ENCODE measurements at regions not wholly inside any gene's neighbourhood (a gene's known extent, or its start where the extent isn't known, plus 50 kb on each side); places are given as distances from the start of the nearest gene placed in this dataset.

DNA sequence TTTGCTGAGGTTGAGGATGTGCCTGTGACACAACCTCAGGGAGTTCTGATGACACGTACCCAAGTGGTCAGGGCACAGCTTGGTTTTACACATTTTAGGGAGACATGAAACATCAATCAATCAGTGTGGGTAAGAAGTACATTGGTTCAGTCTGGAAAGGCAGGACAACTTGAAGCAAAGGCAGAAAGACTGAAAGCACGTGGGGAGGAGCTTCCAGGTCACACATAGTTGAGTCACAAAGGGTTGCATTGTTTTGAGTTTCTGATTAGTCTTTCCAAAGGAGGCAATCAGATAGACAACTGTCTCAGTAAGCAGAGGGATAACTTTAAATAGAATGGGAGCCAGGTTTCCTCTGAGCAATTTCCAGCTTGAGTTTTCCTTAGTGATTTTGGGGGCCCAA is 1910.0 kb upstream of the AGA start:
- TF ChIP-seq POLR2A (IDR thresholded peaks at IDR 0.05; ENCODE audit: low read depth): no peak
- TF ChIP-seq, protein P1, sequence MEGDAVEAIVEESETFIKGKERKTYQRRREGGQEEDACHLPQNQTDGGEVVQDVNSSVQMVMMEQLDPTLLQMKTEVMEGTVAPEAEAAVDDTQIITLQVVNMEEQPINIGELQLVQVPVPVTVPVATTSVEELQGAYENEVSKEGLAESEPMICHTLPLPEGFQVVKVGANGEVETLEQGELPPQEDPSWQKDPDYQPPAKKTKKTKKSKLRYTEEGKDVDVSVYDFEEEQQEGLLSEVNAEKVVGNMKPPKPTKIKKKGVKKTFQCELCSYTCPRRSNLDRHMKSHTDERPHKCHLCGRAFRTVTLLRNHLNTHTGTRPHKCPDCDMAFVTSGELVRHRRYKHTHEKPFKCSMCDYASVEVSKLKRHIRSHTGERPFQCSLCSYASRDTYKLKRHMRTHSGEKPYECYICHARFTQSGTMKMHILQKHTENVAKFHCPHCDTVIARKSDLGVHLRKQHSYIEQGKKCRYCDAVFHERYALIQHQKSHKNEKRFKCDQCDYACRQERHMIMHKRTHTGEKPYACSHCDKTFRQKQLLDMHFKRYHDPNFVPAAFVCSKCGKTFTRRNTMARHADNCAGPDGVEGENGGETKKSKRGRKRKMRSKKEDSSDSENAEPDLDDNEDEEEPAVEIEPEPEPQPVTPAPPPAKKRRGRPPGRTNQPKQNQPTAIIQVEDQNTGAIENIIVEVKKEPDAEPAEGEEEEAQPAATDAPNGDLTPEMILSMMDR (IDR thresholded peaks at IDR 0.05): no peak

All from esophagus muscularis mucosa (tissue), 3 donors.